ENCODE measurements at regions not wholly inside any gene's neighbourhood (a gene's known extent, or its start where the extent isn't known, plus 50 kb on each side); places are given as distances from the start of the nearest gene placed in this dataset.

DNA sequence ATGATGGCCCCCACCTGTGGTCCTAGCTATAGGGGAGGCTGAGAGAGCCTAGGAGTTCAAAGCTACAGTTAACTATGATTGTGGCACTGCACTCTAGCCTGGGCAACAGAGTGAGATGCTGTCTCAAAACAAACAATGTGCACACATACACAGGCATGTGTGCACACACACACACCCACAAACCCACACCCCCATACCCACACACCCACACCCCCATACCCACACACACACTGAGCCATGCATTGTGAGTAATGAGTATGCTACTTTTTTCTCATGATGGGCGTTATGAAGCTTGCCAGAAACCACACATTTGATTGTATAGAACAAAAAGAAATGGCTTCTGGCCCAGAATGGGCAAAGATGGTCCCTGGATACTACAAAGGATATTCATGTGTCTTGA is 691.1 kb downstream of the SLC4A3 start:
- Mint-ChIP-seq H3K9me3 (peaks cover 0 to 12% (median 4%) of the 10 kb centered on the region in 7 donors), H3K4me1 (no peaks in the 10 kb centered on the region), H3K27ac (no peak overlapping the region), H3K27me3 (no peaks in the 10 kb centered on the region), H3K36me3 (no peaks in the 10 kb centered on the region), H3K4me3 (no peak overlapping the region)
- DNase-seq (no peak), ATAC-seq (ENCODE audit: low read depth in 2 of 2) (no peak)

- H3K27me3 Mint-ChIP-seq = no peaks in the 10 kb centered on the region
- H3K4me3 Mint-ChIP-seq = no peak overlapping the region
- no peaks in the 10 kb centered on the region for H3K36me3 Mint-ChIP-seq
- ATAC-seq (ENCODE audit: low read depth in 2 of 2) = no peak
- H3K4me1 Mint-ChIP-seq = no peaks in the 10 kb centered on the region
- H3K27ac Mint-ChIP-seq = no peak overlapping the region
- DNase-seq = no peak
- H3K9me3 Mint-ChIP-seq = peaks cover 0 to 12% (median 5%) of the 10 kb centered on the region in 7 donors
Observed at GRCh38 chr2:220320326-220320725, 692.9 kb downstream of the SLC4A3 start.

DNA sequence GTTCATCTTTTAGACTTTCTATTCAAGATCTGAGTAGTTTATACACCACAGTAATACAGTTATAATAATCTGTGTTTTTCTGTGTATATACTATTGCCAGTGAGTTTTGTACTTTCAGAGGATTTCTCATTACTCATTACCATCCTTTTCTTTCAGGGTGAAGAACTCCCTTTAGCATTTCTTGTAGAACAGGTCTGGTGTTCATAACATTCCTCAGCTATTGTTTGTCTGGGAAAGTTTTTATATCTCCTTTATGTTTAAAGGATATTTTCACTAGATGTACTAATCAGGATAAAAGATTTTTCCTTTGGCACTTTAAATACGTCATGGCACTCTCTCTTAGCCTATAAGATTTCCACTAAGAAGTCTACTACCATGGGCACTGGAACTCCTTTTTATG is 705.5 kb downstream of the SLC4A3 start:
- peaks cover 6 to 29% (median 13%) of the 10 kb centered on the region in 7 donors for H3K9me3 Mint-ChIP-seq
- DNase-seq (no peak), ATAC-seq (ENCODE audit: low read depth in 2 of 2) (no peak)
- no peaks in the 10 kb centered on the region for H3K4me1 Mint-ChIP-seq
- no peaks in the 10 kb centered on the region for H3K27me3 Mint-ChIP-seq
- no peak overlapping the region for H3K27ac Mint-ChIP-seq
- no peak overlapping the region for H3K4me3 Mint-ChIP-seq
- H3K36me3 Mint-ChIP-seq = no peaks in the 10 kb centered on the region

- no peaks in the 10 kb centered on the region for H3K27me3 Mint-ChIP-seq
- ATAC-seq (ENCODE audit: low read depth in 2 of 2) (no peak), DNase-seq (no peak)
- H3K9me3 Mint-ChIP-seq = peaks cover 6 to 21% (median 10%) of the 10 kb centered on the region in 7 donors
- H3K4me1 Mint-ChIP-seq = no peaks in the 10 kb centered on the region
- no peaks in the 10 kb centered on the region for H3K36me3 Mint-ChIP-seq
- H3K27ac Mint-ChIP-seq = no peak overlapping the region
- H3K4me3 Mint-ChIP-seq = peak overlapping the region in 2 of 8 donors; percentile 26 to 40
Observed at GRCh38 chr2:220334210-220334609, 706.8 kb downstream of the SLC4A3 start.

GRCh38 chr2:220334871-220335590 is 707.6 kb downstream of the SLC4A3 start:
- Mint-ChIP-seq H3K27ac (no peak overlapping the region), H3K4me3 (no peak overlapping the region), H3K4me1 (no peaks in the 10 kb centered on the region), H3K36me3 (no peaks in the 10 kb centered on the region), H3K27me3 (no peaks in the 10 kb centered on the region), H3K9me3 (peaks cover 5 to 15% (median 8%) of the 10 kb centered on the region in 7 donors)
- no peak for ATAC-seq (ENCODE audit: low read depth in 2 of 2)
- DNase-seq = no peak

GRCh38 chr2:220335591-220335915 is 708.1 kb downstream of the SLC4A3 start:
- DNase-seq (no peak), ATAC-seq (ENCODE audit: low read depth in 2 of 2) (no peak)
- H3K4me1 Mint-ChIP-seq = no peaks in the 10 kb centered on the region
- H3K4me3 Mint-ChIP-seq = no peak overlapping the region
- H3K27ac Mint-ChIP-seq = no peak overlapping the region
- H3K27me3 Mint-ChIP-seq = no peaks in the 10 kb centered on the region
- peaks cover 5 to 11% (median 7%) of the 10 kb centered on the region in 7 donors for H3K9me3 Mint-ChIP-seq
- H3K36me3 Mint-ChIP-seq = no peaks in the 10 kb centered on the region

- Mint-ChIP-seq H3K36me3 (no peaks in the 10 kb centered on the region), H3K27me3 (no peaks in the 10 kb centered on the region), H3K27ac (no peak overlapping the region), H3K9me3 (peaks cover 2 to 7% (median 6%) of the 10 kb centered on the region in 7 donors), H3K4me3 (no peak overlapping the region), H3K4me1 (no peaks in the 10 kb centered on the region)
- DNase-seq (no peak), ATAC-seq (ENCODE audit: low read depth in 2 of 2) (no peak)
Observed at GRCh38 chr2:220336771-220337170, 709.3 kb downstream of the SLC4A3 start.

DNA sequence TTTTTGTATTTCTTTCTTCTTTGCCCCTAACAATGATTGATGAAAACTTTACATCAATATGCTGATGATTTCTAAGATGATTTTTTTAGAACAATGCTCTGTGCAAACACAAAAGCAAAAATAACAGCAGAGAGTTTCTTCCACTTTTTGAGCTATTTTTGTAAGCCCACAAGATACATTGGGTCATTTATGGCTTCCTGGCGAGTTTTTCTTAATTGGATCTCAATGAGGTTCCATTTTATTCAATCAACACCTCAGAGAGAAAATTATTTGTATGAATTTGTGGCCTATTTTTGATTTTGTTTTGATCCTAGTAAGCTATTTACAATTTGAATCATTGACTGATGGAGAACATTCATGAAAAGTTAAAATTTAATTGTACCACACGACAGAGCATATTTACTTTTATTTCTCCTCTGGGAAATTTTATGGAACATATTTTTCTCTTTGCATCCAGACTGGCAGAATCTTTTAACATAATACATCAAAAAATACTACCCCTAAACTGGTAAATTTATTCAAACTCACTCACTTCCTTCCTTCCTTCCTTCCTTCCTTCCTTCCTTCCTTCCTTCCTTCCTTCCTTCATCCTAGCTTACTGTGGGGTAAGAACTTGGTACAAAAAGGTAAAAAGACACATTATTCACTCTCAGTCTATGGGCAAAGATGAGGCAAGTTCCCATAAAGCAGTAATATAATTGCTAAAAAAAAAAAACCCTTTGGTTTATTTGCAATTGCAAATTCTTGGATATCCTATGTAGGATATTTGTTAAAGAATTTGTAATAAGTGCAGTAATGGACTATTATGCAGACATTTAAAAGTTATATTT is 710.4 kb downstream of the SLC4A3 start:
- DNase-seq = no peak
- Mint-ChIP-seq H3K27ac (no peak overlapping the region), H3K27me3 (no peaks in the 10 kb centered on the region), H3K4me3 (no peak overlapping the region), H3K4me1 (no peaks in the 10 kb centered on the region), H3K36me3 (no peaks in the 10 kb centered on the region), H3K9me3 (peaks cover 0 to 6% (median 3%) of the 10 kb centered on the region in 7 donors)
- no peak for ATAC-seq (ENCODE audit: low read depth in 2 of 2)

DNA sequence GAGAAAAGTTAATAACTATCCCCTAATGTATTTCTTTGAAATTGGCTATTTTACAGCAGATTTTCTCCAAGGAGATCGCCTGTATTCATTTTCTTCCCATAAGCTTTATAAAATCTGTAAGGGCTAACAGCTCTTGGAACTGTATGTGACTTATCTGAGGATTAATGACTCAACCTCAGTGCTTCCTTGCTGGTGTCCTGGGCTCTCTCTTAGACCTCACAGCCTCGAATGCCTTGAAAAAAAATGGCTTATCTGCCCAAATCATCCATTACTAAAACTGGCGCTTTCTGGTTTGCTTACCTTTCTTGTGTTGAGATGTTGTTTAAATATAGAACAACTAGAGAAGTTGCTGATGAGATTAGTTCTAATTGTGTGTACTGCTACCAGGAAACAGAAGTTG is 713.6 kb downstream of the SLC4A3 start:
- no peaks in the 10 kb centered on the region for H3K27me3 Mint-ChIP-seq
- no peak overlapping the region for H3K27ac Mint-ChIP-seq
- no peaks in the 10 kb centered on the region for H3K4me1 Mint-ChIP-seq
- DNase-seq (no peak), ATAC-seq (ENCODE audit: low read depth in 2 of 2) (no peak)
- H3K9me3 Mint-ChIP-seq = peaks cover 0 to 6% (median 2%) of the 10 kb centered on the region in 7 donors
- no peaks in the 10 kb centered on the region for H3K36me3 Mint-ChIP-seq
- H3K4me3 Mint-ChIP-seq = no peak overlapping the region

- DNase-seq (no peak), ATAC-seq (ENCODE audit: low read depth in 2 of 2) (no peak)
- Mint-ChIP-seq H3K27me3 (peaks cover 0 to 3% (median 0%) of the 10 kb centered on the region in 3 donors), H3K9me3 (peaks cover 0 to 6% (median 0%) of the 10 kb centered on the region in 7 donors), H3K36me3 (no peaks in the 10 kb centered on the region), H3K4me3 (no peak overlapping the region), H3K27ac (no peak overlapping the region), H3K4me1 (no peaks in the 10 kb centered on the region)
Observed at GRCh38 chr2:220346919-220347318, 719.5 kb downstream of the SLC4A3 start.

DNA sequence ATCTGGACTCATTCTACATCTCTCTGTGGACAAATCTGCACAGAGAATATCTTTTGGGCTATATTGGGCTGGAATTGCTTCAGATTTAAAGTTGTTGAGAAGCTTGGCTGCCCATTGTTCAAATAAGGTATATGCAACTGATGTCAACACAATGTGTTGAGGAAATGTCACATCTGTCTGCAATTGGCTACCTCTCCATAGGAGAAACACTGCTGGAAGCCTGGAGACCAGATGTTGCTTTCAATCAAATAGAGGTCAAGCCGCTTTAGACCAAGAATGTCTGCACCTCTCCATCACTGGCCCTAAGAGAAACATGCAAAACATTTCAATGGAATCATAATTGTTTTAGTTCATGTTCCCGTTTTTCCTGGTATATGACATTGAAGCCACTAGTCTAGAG is 720.2 kb downstream of the SLC4A3 start:
- Mint-ChIP-seq H3K36me3 (no peaks in the 10 kb centered on the region), H3K27ac (no peak overlapping the region), H3K27me3 (peaks cover 0 to 3% (median 0%) of the 10 kb centered on the region in 3 donors), H3K4me1 (no peaks in the 10 kb centered on the region), H3K9me3 (peaks cover 0 to 6% (median 0%) of the 10 kb centered on the region in 7 donors), H3K4me3 (no peak overlapping the region)
- no peak for ATAC-seq (ENCODE audit: low read depth in 2 of 2)
- no peak for DNase-seq

DNA sequence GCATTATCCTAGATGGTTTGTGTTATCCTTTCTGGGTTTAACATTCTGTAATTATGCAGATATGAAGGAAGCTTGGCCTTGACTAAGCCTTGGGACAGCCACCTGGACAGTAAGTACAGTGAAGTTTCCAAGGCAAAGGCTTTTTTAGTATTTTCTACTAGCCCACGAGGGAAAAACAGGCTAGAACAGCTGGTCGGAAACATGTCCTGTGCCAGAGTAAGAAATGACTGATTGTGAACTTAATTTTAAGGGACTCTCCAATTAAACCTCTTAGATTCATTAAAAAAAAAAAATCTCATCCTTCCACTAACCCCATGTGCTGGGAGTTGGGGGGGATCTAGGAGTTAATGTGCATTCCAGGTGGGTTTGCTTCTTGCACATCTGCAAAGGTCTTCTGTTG is 720.8 kb downstream of the SLC4A3 start:
- peaks cover 0 to 3% (median 0%) of the 10 kb centered on the region in 3 donors for H3K27me3 Mint-ChIP-seq
- H3K4me3 Mint-ChIP-seq = no peak overlapping the region
- ATAC-seq (ENCODE audit: low read depth in 2 of 2) = no peak
- H3K36me3 Mint-ChIP-seq = no peaks in the 10 kb centered on the region
- no peak for DNase-seq
- no peak overlapping the region for H3K27ac Mint-ChIP-seq
- no peaks in the 10 kb centered on the region for H3K4me1 Mint-ChIP-seq
- peaks cover 0 to 6% (median 0%) of the 10 kb centered on the region in 7 donors for H3K9me3 Mint-ChIP-seq

DNA sequence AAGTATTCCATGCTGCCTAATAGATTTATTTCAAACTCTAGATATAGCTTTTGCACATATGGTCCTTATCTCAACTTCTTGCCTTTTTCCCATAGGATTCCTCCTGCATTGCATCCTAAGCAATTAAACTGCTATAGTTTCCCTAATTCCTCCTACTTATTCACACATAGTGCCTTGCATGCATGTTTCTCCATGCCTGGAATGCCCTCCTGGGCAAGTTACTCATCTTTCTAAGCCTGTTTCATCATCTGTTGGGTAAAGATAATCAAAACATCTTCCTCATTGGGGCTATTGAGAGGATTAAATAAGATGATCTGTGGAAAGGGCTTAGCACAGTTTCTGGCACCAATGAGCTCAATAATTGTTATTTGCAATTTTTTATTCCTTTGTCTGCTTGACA is 726.5 kb downstream of the SLC4A3 start:
- no peak overlapping the region for H3K4me3 Mint-ChIP-seq
- H3K27ac Mint-ChIP-seq = no peak overlapping the region
- H3K36me3 Mint-ChIP-seq = no peaks in the 10 kb centered on the region

GRCh38 chr2:220356076-220356475 is 728.6 kb downstream of the SLC4A3 start:
- Mint-ChIP-seq H3K27me3 (no peaks in the 10 kb centered on the region), H3K4me1 (no peaks in the 10 kb centered on the region), H3K9me3 (peaks cover 0 to 6% (median 2%) of the 10 kb centered on the region in 7 donors), H3K27ac (no peak overlapping the region), H3K36me3 (no peaks in the 10 kb centered on the region), H3K4me3 (no peak overlapping the region)
- DNase-seq (no peak), ATAC-seq (ENCODE audit: low read depth in 2 of 2) (no peak)

More for the DNA sequence above, 726.5 kb downstream of the SLC4A3 start:
- no peak for DNase-seq
- no peak for ATAC-seq (ENCODE audit: low read depth in 2 of 2)
- Mint-ChIP-seq H3K4me1 (no peaks in the 10 kb centered on the region), H3K27me3 (peaks cover 0 to 3% (median 0%) of the 10 kb centered on the region in 3 donors), H3K9me3 (peaks cover 0 to 5% (median 0%) of the 10 kb centered on the region in 7 donors)

Measured in naive B cell (primary cell).